ENCODE measurements at regions not wholly inside any gene's neighbourhood (a gene's known extent, or its start where the extent isn't known, plus 50 kb on each side); places are given as distances from the start of the nearest gene placed in this dataset.

DNA sequence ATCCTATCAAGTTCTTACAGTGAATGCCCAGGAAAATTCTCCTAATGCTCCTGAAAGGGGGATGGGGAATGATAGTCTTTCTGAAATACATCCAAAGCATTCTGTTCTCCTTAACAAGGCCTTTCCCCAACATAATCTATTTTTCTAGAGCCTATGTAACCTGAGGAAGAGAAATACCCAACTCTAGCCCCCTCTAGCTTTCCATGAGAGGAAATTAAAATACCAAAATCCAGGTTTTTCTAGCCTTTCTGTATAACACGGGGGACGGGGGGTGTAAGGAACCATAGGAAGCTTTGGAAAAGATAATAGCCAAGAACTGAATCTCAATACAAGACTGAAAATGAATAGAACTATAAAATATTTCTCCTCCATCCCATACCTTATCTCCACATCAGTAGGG lies 815.9 kb downstream of the SLITRK6 start:
- Histone ChIP-seq H3K9me3 (no peaks in the 10 kb centered on the region), H3K27ac (no peak overlapping the region), H3K4me3 (no peak overlapping the region), H3K36me3 (no peaks in the 10 kb centered on the region), H3K4me1 (no peaks in the 10 kb centered on the region), H3K27me3 (no peaks in the 10 kb centered on the region)
- intact Hi-C loops (cut with DNase I) = no loop called here
- DNase-seq (no peak), ATAC-seq (no peak)
- no peak for TF ChIP-seq CTCF (IDR thresholded peaks at IDR 0.05)
- WGBS, 2 donors = 83 to 87% methylated on average over 2 of the region's 2 CpGs

- Histone ChIP-seq H3K36me3 (no peaks in the 10 kb centered on the region), H3K4me3 (no peak overlapping the region), H3K9me3 (no peaks in the 10 kb centered on the region), H3K27me3 (no peaks in the 10 kb centered on the region), H3K27ac (no peak overlapping the region), H3K4me1 (no peaks in the 10 kb centered on the region)
- ATAC-seq (no peak), DNase-seq (no peak)
- no peak for TF ChIP-seq CTCF (IDR thresholded peaks at IDR 0.05)
- WGBS, 2 donors = 69 to 79% methylated on average over 2 of the region's 2 CpGs
- intact Hi-C loops (cut with DNase I) = no loop called here
Observed at GRCh38 chr13:84980571-84980970, 818.6 kb downstream of the SLITRK6 start.

DNA sequence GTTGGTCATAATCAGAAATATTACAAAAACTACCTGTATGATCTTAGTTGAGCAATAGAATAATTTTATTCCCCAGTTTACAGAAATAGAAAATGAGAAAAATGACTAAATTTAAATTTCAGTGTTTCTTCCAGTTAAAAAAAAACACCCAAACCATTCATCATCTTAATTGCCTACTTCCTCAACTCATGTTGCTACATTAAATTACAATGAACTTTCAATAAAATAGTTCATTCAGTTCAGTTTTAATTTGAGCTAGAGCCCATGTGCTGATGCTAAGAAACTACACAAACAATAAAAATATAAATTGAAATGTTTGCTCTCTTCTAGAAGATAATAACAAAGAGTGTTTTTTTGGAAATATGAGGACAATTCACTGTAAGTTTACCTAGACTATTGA lies 820.4 kb downstream of the SLITRK6 start:
- DNase-seq (no peak), ATAC-seq (no peak)
- Histone ChIP-seq H3K4me1 (no peaks in the 10 kb centered on the region), H3K9me3 (no peaks in the 10 kb centered on the region), H3K27ac (no peak overlapping the region), H3K4me3 (no peak overlapping the region), H3K27me3 (no peaks in the 10 kb centered on the region), H3K36me3 (no peaks in the 10 kb centered on the region)
- no peak for TF ChIP-seq CTCF (IDR thresholded peaks at IDR 0.05)
- intact Hi-C loops (cut with DNase I) = no loop called here

GRCh38 chr13:84973661-84974060 lies 825.6 kb downstream of the SLITRK6 start:
- Histone ChIP-seq H3K36me3 (no peaks in the 10 kb centered on the region), H3K9me3 (peaks cover 0 to 3% (median 0%) of the 10 kb centered on the region in 11 donors), H3K4me1 (no peaks in the 10 kb centered on the region), H3K27me3 (no peaks in the 10 kb centered on the region), H3K4me3 (no peak overlapping the region), H3K27ac (no peak overlapping the region)
- 53 to 56% methylated on average over 1 of the region's 1 CpG for WGBS, 2 donors
- intact Hi-C loops (cut with DNase I) = no loop called here
- no peak for TF ChIP-seq CTCF (IDR thresholded peaks at IDR 0.05)
- no peak for ATAC-seq
- DNase-seq = no peak

GRCh38 chr13:84972907-84973306 lies 826.3 kb downstream of the SLITRK6 start:
- no peak for TF ChIP-seq CTCF (IDR thresholded peaks at IDR 0.05)
- Histone ChIP-seq H3K4me3 (no peak overlapping the region), H3K9me3 (peaks cover 0 to 3% (median 0%) of the 10 kb centered on the region in 11 donors), H3K27ac (no peak overlapping the region), H3K27me3 (no peaks in the 10 kb centered on the region), H3K4me1 (no peaks in the 10 kb centered on the region), H3K36me3 (no peaks in the 10 kb centered on the region)
- intact Hi-C loops (cut with DNase I) = no loop called here
- 81 to 93% methylated on average over 4 of the region's 4 CpGs for WGBS, 2 donors
- ATAC-seq (no peak), DNase-seq (no peak)
